HG02885 (cell line): ENCODE measurements at regions not wholly inside any gene's neighbourhood (a gene's known extent, or its start where the extent isn't known, plus 50 kb on each side); places are given as distances from the start of the nearest gene placed in this dataset.

Experiments
- ATAC-seq: cut with Tn5 transposase; IDR thresholded peaks from one replicate; pipeline ENCODE4 v1.9.1; 2021; ENCODE audit warnings: mild to moderate bottlenecking; ENCODE audit not compliant: unreplicated experiment, poor library complexity

DNA sequence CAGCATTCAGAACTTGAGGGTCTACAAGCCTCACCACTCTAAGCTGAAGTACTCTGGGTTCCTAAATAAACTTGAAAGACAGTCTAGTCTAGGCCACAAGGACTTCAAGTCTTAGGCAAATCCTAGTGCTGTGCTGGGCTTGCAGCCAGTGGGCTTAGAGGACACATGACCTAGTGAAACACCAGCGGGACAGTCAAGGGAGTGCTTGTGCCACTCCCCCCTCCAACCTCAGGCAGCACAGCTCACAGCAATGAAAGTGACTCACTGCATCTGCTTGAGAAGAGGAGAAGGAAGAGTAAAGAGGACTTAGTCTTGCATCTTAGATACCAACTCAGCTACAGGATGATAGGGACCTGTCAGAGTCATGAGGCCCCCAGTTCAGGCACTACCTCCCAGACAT, 438.1 kb downstream of the IPO8 start:
- no peak for ATAC-seq

DNA sequence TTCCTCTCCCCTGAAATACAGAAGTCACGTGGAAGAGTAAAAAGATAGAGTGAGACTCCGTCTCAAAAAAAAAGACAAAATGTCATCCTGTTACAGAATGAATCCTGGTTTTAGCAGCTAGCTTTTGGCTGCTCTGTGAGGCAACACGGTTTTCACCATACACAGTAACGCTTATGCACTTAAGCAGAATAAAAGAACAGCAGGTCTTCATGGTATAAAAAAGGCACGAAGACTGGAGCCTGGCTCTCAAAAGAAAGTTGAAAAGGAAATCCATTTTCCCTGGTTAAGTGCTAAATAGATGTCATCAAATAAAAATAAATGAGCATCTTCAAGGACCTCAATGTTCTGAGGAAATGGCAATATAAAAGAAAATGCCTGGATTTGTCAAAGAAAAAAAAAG, 444.1 kb downstream of the IPO8 start:
- ATAC-seq = no peak

DNA sequence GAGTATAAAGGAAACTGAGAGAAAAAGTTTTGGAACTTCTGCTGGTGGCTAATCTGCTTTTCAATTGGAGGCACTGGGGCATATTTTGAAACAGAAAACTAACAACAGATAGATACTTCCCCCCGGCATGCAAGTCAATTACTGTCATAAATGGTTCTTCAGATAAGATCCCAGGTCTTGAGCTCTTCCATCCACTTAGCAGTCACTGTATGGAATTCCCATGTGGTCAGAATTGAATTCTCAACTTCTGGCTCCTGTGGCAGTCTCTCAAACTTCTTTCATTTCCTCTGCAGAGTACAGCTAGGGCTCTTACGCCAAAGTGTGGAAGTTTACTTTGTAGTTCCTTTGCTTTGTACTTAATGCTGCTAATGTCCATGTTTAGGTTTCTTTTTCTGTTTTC, 452.2 kb downstream of the IPO8 start:
- no peak for ATAC-seq

DNA sequence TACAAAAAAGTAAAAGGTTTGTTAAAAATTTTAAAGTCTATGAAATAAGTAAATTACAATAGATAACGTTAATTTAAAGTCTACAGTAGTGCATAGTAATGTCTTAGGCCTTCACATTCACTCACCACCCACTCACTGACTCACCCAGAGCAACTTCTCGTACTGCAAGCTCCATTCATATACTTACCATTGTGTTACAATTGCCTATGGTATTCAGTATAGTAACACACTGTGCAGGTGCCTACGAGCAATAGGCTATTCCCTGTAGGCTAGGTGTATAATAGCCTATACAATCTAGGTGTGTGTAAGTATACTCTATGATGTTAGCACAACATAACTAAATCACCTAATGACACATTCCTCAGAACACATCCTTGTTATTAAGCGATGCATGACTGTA, 435.3 kb upstream of the TMTC1 start:
- ATAC-seq = no peak

DNA sequence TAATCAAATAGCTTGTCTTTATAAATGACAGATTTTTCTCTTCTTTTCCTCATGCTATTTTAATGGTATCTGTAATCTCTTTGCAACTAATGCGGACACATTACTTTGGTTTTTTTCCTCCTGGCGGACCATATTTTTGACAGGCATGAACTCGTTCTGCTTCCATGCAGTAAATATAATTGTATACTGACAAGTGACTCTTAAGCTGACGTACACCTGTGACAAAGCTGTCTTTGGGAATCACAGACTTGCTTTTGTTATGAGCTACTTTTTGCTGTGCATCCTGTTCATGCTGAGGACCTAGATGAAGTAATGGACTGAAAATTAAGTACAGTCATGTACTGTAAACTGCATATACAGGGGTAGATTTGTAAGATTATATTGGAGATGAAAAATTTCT, 434.3 kb upstream of the TMTC1 start:
- no peak for ATAC-seq

DNA sequence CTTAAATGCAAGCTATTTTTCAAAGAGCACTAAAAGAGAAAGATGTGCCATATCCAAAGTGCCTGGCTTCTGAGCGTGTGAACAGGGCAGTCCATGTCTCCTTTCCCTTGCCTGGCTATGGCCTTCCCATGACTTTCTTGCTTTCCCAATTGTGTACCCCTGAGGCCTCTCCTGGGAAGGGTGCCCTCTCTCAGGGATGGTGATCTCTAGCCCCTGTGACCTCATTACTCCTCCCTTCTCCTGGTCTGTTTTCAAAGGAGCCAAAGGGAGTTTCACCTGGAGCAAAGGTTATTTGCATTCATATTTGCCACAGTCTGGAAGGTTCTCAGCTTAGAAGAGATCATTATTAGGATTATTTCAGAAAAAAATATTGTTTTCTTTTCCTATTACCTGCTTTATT, 429.4 kb upstream of the TMTC1 start:
- no peak for ATAC-seq

DNA sequence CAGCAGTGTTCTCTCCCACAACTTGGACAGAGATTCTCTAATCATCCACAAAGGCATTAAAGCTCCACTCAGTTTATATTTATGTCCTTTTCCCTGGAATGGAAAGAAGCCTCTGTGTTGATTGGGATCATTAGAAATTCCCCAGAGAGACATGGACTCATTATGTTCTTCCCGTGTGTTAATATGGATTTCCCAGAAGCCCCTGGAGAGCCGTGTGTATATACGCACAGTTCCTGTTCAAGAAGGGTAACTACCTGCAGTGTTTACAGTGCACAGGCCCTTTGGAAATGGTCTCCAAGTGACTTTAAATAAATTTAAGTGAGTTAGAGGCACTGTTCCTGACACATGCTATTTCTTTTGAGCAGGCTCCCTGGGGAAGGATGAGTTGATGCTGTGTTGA, 428.0 kb upstream of the TMTC1 start:
- no peak for ATAC-seq

DNA sequence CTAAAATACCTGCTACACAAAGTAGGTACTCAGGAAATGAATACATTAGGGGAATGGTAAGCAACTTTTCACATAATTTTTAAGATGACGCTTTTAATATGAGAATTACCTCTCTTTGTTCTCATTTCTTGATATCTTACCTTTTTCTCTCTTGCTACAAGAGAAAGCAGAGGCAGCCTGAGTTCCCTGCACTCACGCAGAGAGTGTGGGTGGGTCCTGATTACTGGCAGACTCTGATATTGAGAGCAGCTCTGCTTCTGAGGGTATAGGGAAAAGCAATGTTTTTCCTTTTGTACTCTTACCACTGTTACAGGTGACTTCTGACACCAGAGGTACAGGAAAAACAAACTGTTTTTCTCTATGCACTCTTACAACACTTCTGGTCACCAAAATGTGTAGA, 420.2 kb upstream of the TMTC1 start:
- ATAC-seq = no peak

DNA sequence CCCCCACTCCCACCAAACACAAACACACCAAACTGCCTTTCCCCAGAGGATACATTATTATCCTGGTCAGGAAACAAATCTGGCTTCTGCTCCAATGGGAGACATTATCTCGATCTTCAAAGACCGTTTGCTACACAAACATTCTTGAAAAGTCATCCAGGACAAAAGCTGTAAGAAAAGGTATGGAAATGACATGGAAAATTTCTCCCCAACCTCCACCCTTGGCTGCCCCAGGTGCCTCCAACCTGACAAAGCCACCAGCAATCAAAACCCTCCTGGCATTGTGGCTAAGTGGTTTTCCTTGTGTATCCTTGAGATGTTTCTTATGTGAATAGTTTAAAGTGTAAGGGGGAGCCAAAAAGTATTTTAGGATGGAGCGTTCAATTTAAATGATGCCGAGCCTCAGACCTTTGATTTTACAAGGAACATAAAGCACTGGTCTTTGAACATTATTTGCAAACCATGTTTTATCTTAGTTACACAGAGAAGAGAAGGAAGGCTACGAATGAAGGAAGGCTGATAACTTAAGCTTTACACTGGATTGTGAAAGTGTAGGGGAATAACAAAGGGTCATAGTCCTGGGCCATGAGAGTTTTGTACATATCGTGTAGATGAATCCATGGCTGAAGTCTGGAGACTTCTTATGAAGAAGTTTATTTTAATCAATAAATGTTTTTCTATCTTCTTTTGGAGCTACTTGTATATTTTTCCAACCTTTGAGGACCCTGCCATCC, 418.9 kb upstream of the TMTC1 start:
- no peak for ATAC-seq

DNA sequence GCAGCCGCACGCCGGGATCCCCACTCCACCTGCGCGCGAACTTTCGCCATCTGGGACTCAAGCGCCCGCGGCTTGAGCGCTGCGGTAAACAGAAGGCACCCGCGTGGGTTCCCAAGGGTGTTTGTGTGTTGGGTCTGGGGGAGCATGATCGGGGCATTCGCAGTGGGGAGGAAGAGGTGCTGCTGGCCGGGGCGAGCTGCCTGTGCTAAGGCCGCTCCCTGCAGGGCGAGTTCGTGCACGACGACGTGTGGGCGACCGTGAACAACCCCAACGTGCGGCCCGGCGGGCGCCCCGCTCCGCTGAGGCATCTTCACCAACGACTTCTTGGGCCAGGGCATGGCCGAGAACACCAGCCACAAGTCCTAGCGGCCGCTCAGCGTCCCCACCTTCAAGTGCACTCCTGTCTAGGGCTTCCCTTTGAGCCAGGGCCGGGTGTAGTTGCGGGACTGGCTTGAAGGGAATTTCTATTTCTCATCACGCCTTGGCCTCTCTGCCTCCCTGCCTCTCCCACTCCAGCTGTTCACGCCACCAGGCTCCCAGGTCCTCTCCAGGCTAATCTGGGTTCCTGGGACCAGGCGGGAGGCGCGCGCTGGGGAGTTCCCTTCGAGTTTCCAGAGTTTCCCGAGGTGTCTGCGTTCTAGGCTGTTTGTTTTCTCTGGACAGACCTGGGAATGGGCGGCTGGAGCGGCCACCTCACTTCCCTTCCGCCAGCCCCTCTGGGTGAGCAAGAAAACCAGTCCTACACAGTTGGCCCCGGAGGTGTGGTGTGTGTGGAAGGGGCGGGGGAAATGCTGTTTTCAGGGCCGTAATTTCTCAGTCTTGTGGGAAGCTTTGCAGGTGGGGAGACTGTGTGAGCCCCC, 417.8 kb upstream of the TMTC1 start:
- no peak for ATAC-seq

DNA sequence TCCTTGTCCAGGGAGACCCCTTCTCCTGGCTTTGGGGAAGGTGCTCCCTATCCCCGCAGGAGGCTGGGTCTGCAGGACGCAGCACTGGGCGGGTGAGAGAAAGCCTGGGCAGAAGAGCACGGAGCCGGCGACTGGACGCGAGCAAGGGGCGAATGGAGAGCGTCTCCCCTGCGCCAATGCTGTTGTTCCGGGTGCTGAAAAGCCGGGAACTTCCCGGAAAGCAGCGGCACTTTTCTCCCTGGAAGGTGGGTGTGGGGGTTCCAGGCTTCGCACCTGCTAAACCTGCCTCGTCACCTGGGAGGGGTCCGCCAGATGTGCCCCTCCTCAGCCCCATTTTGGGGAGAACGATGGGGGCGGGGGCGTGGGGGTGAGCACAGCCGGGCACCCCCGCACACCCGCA, 417.1 kb upstream of the TMTC1 start:
- ATAC-seq = no peak

DNA sequence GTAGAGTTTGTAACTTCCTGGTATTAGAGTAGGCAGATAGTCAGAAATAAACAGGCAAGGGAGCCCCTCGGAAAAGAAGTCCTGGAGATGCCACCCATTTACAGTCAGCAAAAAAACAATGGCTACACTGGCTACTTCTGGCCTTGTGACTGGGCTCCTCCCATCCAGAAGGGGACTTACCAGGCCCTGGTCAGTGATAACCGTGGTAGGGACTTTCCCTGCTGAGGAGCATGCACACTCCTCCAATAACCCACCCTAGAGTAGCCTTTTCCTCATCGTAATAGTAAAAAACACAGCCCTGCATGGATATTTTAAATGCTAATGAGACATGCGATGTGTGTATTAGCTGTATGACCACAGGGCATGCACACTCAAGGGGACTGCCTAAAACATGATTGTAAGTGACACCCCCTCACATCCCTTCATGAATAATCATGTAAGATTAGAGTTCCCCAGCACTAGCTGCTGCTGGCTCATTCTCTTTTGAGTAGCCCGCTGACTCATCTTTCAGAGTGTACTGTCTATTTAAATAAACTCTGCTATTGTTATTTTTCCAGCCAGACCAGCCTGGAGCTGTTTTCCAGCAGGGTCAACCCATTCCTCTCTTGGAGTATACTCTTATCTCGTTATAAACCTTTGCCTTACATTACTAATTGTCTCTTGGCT, 413.8 kb upstream of the TMTC1 start:
- peak; percentile 57 for ATAC-seq

DNA sequence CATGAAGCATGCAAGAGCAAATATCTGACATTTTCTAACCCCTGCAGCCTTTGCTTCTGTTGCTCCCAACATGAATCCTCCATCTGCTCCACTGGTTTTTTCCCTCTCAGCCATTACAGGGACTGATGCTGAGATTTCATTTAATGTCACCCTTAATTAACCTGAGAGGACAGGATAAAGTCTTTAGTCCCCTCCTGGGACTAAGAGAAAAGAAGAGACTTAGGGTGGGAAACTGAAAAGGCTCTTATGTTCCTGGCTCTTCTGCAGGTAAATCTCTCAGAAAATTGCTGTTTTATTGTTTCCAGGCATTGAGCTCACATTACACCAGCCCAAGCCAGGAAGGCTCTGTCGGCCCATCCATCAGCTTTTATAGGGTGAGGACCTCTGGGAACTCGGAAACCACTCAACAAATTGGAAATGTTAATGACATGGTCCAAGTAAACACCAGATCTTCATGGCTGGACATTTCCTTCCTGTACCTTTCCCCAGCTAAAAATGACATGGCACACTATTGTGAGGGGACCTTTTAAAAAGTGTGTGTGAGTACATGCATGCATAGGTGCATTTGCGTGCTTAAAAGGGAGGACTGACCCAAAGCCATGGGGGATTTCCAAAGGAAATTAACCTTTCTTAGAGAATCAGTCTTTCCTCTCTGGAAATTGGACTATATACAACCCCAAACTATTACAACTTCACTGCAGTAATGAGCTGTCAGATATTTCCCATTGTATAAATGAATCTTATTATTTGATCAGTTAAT, 408.1 kb upstream of the TMTC1 start:
- peak; percentile 56 for ATAC-seq

DNA sequence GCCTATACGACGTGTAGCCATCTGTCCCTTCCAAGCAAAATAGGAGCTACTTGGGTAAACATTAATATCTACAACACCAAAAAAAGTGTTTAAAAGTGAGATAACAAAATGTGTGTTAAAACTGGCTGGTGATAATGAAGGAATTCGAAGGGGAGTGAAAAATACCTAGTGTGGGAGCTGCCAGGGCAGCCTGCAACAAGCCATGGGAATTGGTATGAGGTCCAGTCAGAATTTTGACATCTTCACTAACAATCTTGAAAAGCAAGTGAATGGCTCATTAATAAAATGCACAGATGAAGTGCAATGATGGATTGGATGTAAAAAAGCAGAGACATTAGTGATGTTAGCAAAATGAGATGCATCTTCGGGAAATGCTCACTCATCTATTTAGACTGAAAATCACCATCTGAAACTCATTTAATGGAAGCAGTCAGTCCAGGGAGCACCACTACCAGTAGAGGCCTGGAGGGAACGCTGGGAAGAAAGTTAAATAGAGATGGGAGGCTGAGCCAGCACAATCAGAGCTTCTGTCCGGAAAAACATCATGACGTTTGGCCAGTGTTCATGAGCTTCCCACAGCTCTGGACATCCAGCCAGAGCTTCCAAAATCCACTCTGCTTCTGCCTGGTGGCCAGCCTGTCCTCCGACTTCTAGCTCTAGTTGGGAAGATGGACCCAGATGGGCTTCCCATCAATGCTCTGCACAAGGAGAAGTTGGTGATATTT, 405.0 kb upstream of the TMTC1 start:
- ATAC-seq = no peak

DNA sequence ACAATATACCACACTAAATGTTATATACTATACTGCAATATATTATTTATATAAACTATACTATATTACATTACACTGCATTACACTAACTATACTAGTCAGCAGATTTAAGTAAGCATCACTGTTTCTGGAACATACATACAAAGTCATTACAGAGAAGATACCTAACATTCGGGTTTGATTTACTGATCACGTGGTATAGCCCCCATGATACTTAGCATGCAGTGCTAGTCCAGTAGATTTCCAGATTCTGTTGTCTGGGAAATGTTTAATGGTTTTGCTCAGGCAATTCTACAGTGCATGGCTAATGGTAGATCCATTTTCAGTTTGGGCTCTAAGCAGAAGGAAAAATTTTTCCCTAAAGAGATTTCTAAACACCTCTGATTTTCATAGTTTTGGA, 403.7 kb upstream of the TMTC1 start:
- no peak for ATAC-seq

DNA sequence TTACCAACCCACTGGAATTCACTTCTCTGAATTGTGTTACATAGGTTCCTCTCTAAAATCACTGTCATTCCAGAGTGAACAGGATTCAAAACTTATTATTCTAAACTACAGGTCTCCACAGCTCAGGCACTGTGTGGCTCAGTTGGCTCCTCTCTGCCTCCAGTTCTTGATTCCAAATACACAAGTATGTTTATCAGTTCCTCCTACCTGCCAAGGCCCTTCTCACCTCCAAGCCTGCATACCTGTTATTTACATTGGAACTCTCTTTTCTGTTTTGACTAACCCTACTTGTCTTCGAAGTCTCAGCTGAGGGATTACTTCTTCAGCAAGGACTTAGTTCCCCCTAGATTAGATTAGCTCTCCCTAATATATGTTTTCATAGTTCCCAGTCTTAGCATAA, 397.6 kb upstream of the TMTC1 start:
- ATAC-seq = no peak

DNA sequence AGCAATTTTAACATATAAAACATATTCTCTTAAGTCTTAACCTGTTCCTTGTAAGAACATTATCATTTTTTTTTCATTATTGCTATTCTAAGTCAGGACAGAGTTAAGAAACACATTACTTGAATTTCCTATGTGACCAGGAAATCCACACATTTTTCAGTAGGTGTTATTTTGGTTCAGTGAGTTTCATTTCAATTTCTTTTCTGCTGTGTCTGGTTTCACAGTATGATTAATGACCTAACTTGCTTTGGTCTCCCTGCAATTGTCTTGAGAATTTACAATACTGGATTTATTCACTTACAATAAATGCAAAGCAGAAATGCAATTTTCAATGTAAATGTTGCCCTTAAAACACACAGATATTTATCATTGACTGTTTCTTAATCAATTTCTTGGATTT, 396.9 kb upstream of the TMTC1 start:
- ATAC-seq = peak; percentile 59

DNA sequence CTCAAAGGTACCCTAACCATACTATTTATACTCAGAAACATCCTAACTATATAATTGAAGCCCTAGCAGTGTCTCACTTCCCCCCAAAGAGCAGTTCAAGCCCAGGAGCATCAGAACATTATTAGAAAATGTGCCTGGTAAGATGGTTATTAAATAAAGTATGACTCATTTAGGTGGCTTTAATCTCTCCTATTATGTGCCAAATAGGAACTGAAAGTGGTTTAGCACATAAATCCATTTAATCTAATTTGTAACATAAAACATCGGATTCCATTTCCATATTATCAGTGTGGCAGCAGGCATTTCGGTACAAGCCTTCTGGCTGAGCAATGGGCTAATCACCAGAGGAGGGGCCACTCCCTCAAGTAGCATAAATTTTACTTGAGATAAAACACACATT, 395.2 kb upstream of the TMTC1 start:
- no peak for ATAC-seq

DNA sequence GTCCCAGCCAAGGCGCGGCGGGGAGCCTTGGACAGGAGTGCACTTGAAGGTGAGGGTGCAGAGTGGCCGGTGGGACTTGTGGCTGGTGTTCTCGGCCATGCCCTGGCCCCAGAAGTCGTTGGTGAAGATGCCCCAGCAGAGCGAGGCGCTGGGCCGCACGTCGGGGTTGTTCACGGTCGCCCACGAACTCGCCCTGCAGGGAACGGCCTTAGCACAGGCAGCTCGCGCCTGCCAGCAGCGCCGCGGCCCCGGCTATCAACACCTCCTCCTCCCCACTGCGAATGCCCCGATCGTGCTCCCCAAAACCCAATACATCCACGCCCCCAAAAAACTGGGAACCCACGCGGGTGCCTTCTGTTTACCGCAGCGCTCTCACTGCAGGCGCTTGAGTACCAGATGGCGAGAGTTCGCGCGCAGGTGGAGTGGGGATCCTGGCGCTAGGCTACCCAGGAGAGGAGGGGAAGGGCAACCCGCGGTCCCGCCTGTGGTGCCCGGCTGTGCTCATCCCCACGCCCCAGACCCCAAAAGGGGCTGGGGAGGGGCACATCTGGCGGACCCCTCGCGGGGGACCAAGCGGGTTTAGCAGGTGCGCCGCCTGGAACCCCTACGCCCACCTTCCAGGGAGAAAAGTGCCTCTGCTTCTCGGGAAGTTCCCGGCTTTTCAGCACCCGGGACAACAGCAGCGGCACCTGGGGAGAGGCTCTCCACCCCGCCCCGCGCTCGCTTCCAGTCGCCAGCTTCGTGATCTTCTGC, 386.3 kb upstream of the TMTC1 start:
- ATAC-seq = no peak
